Endothelial cell of umbilical vein (primary cell): ENCODE measurements at regions not wholly inside any gene's neighbourhood (a gene's known extent, or its start where the extent isn't known, plus 50 kb on each side); places are given as distances from the start of the nearest gene placed in this dataset.

Source experiments
- BruUV-seq: library from RNA; stranded (reverse); fragments of 400-500 nt; replicated peaks from 2 replicates; lab custom pipeline; 2021; lab: Mats Ljungman, UMichigan
- CTCF ChIA-PET: fragments of 300-600, 350-600 bp; sonication (Branson Sonifier 250); formaldehyde crosslinking; loops from one replicate; lab custom pipeline; 2021; ENCODE audit warnings: antibody characterized with exemption, inconsistent platforms; lab: Charles Lee
- POLR2A ChIA-PET: fragments of 300-600, 350-600 bp; sonication (Branson Sonifier 250); formaldehyde crosslinking; loops from one replicate; lab custom pipeline; 2021; ENCODE audit warnings: antibody characterized with exemption, inconsistent platforms; lab: Charles Lee
- DNase-seq: peaks from one replicate; pipeline ENCODE4 v3.0.0-alpha.2; 2011; ENCODE audit warnings: low read depth, low spot score
- FAIRE-seq: peaks from 2 replicates; lab custom pipeline; 2011; peaks lifted over from hg19 to GRCh38; lab: Jason Lieb, UNC
- H2AFZ ChIP-seq: 2 replicates; pipeline ENCODE4 v1.6.0; 2012; ENCODE audit warnings: low read depth, low read length, control low read depth, inconsistent platforms
- H3K27ac ChIP-seq: 2 replicates; pipeline ENCODE4 v1.5.1; 2011; ENCODE audit warnings: low read depth, mild to moderate bottlenecking, control low read depth, low read length, moderate library complexity; ENCODE audit not compliant: insufficient read depth
- H3K27me3 ChIP-seq, 2 experiments: 2 replicates each; pipeline versions ENCODE4 v1.6.0 to v1.6.1; 2011; ENCODE audit warnings: low read length in 2 of 2, mixed read lengths in 1 of 2; ENCODE audit not compliant: control insufficient read depth in 2 of 2, insufficient read depth in 2 of 2
- H3K36me3 ChIP-seq, 2 experiments: 2 replicates in 1 of 2; 3 replicates in 1 of 2; pipeline ENCODE4 v1.5.1; 2011; ENCODE audit warnings: low read length in 2 of 2, mild to moderate bottlenecking in 1 of 2, moderate library complexity in 1 of 2; ENCODE audit not compliant: control insufficient read depth in 2 of 2, insufficient read depth in 2 of 2; ENCODE audit errors: extremely low read depth in 1 of 2
- H3K4me1 ChIP-seq: 3 replicates; pipeline ENCODE4 v1.5.1; 2011; ENCODE audit warnings: mild to moderate bottlenecking, low read length; ENCODE audit not compliant: control insufficient read depth, insufficient read depth; ENCODE audit errors: extremely low read depth
- H3K4me2 ChIP-seq: 2 replicates; pipeline ENCODE4 v1.6.1; 2011; ENCODE audit warnings: low read length, control low read depth, mixed read lengths; ENCODE audit not compliant: insufficient read depth
- H3K4me3 ChIP-seq, 3 experiments: fragments of 200-600 bp in 1 of 3; sonication (generic), shearing (Covaris generic) in 1 of 3; replicated peaks in 1 of 3; 2 replicates each; pipeline ENCODE4 v1.5.1; 2011 to 2016; ENCODE audit warnings: control low read depth in 3 of 3, low read length in 3 of 3, mild to moderate bottlenecking in 2 of 3, inconsistent platforms in 1 of 3, low read depth in 1 of 3, moderate library complexity in 1 of 3; ENCODE audit not compliant: insufficient read depth in 1 of 3
- H3K79me2 ChIP-seq: 2 replicates; pipeline ENCODE4 v1.6.0; 2012; ENCODE audit warnings: low read length, inconsistent platforms; ENCODE audit not compliant: control insufficient read depth, insufficient read depth
- H3K9ac ChIP-seq: replicated peaks from 2 replicates; pipeline ENCODE3; 2011; ENCODE audit warnings: low read length, control low read depth; ENCODE audit not compliant: insufficient read depth; ENCODE audit errors: extremely low read depth
- H3K9me1 ChIP-seq: replicated peaks from 3 replicates; pipeline ENCODE4 v1.6.0; 2011; ENCODE audit warnings: mild to moderate bottlenecking, low read length; ENCODE audit not compliant: control insufficient read depth, insufficient read depth; ENCODE audit errors: extremely low read depth
- H3K9me3 ChIP-seq: replicated peaks from 2 replicates; pipeline ENCODE4 v1.5.1; 2012; ENCODE audit warnings: low read length, inconsistent platforms; ENCODE audit not compliant: control insufficient read depth, insufficient read depth
- H4K20me1 ChIP-seq: replicated peaks from 2 replicates; pipeline ENCODE3; 2011; ENCODE audit warnings: mild to moderate bottlenecking, low read length; ENCODE audit not compliant: control insufficient read depth, insufficient read depth; ENCODE audit errors: extremely low read depth
- CTCF ChIP-seq, 2 donors: IDR thresholded peaks; 1 replicate in 1 of 2; 2 replicates in 1 of 2; pipeline ENCODE4 v1.5.1; 2011; ENCODE audit warnings: low read length in 2 of 2, mild to moderate bottlenecking in 2 of 2, moderate library complexity in 2 of 2, control low read depth in 1 of 2, inconsistent platforms in 1 of 2, low read depth in 1 of 2; ENCODE audit not compliant: insufficient read depth in 1 of 2; ENCODE audit errors: extremely low read depth in 1 of 2
- EZH2 ChIP-seq: IDR thresholded peaks from 2 replicates; pipeline ENCODE4 v1.6.1; 2012; ENCODE audit warnings: borderline replicate concordance, low read depth, mild to moderate bottlenecking, moderate library complexity, low read length, inconsistent platforms; ENCODE audit not compliant: severe bottlenecking
- FOS ChIP-seq: IDR thresholded peaks from 2 replicates; pipeline ENCODE4 v1.6.1; 2011; ENCODE audit warnings: mild to moderate bottlenecking, low read length, moderate library complexity, borderline replicate concordance; ENCODE audit not compliant: insufficient read depth
- GATA2 ChIP-seq: IDR thresholded peaks from 2 replicates; pipeline ENCODE4 v1.7.0; 2011; ENCODE audit warnings: low read depth, mild to moderate bottlenecking, moderate library complexity, mixed read lengths, low read length; ENCODE audit not compliant: insufficient read length, insufficient read depth
- JUN ChIP-seq: IDR thresholded peaks from 2 replicates; pipeline ENCODE4 v1.6.1; 2011; ENCODE audit warnings: borderline replicate concordance, low read depth; ENCODE audit not compliant: insufficient read length, insufficient read depth
- MYC ChIP-seq: IDR thresholded peaks from one replicate; pipeline ENCODE4 v1.6.1; 2011; ENCODE audit warnings: mild to moderate bottlenecking, low read depth, low read length
- POLR2A ChIP-seq: IDR thresholded peaks from 2 replicates; pipeline ENCODE4 v1.6.1; 2012; ENCODE audit warnings: low read depth, mild to moderate bottlenecking, control low read depth, low read length
- POLR2AphosphoS5 ChIP-seq: IDR thresholded peaks from 2 replicates; pipeline ENCODE4 v1.6.1; 2012; ENCODE audit warnings: low read depth, mild to moderate bottlenecking, control low read depth, low read length, moderate library complexity; ENCODE audit not compliant: insufficient read depth
- dilution Hi-C: fragments of 300-500 bp; cut with MboI; formaldehyde crosslinking; loops from one replicate; pipeline ENCODE4 v1.15.0; 2019; ENCODE audit warnings: low sequenced_read_pairs; ENCODE audit not compliant: extremely low pct_ligation_motif_present
- intact Hi-C: fragments of 100-400 bp; cut with micrococcal nuclease; formaldehyde crosslinking; loops from one replicate; pipeline ENCODE4 v1.10.0; 2022
- TF ChIP-seq, protein P1 (sequence below): IDR thresholded peaks from 2 replicates; pipeline ENCODE4 v1.6.1; 2011; ENCODE audit not compliant: insufficient read depth, insufficient read length

- H3K36me3 ChIP-seq: no peaks in the 10 kb centered on the region
- H3K79me2 ChIP-seq: no peaks in the 10 kb centered on the region
- H4K20me1 ChIP-seq: no peaks in the 10 kb centered on the region
- H3K9me1 ChIP-seq: no peaks in the 10 kb centered on the region
- H3K4me2 ChIP-seq: no peak overlapping the region
- H3K27ac ChIP-seq: no peak overlapping the region
- intact Hi-C loops (no loop called here), dilution Hi-C loops (no loop called here)
- FAIRE-seq: no peak
- no peak for DNase-seq
- H3K4me1 ChIP-seq: no peaks in the 10 kb centered on the region
- no peak for TF ChIP-seq POLR2AphosphoS5
- no peak overlapping the region for H3K9ac ChIP-seq
- no peak overlapping the region for H3K4me3 ChIP-seq
- H3K27me3 ChIP-seq: peaks cover 8 to 11% of the 10 kb centered on the region in 2 experiments
- POLR2A ChIA-PET: no interaction called here
- CTCF ChIA-PET: interaction anchor here (0.9 to 2.1 kb wide), 6 partner anchors 13 to 163 kb away, joined by 3 to 12 read pairs (median 4); no protein-coding TSS in a partner anchor
- BruUV-seq: no TSS peak
- H2AFZ ChIP-seq: no peak overlapping the region
- H3K9me3 ChIP-seq: no peaks in the 10 kb centered on the region
Measured at GRCh38 chr1:117697220-117697781, 91.5 kb downstream of the TENT5C start.

DNA sequence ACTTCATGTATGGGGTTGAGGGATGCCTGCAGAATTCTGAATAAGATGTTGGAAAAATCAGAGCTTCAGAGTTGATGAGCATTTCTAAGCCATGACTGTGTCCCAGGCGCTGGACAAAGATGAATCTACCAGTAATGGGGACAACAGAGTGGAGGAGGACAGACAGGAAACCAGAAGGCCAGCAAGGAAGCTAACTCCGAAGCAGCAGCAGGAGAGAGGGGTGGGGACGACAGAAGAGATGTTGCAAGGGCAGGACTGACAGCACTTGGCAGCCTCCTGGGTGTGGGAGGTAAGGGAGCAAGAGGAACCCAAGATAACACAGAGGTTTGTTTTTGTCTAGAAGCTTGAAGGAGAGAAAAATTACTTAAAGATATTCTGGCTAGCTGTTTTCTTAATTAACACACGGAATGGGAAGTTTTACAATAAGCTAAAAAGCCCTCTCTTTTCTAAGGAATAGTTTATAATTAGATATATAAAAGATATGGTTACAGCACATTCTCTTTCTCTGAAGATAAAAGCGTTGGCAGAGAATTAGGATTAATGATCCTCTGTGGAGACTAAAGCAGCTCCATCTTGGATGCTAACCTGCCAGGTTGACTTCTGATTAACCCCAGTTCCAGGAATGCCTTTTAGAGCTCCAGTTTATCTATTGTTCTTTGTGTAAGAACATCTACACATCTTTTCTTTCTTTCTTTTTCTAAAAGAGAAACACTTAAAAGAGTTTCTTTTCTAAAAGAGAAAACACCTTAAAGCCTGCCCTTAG lies 92.7 kb downstream of the TENT5C start:
- Histone ChIP-seq H3K79me2 (no peaks in the 10 kb centered on the region), H3K9ac (no peak overlapping the region), H2AFZ (no peak overlapping the region), H3K4me2 (no peak overlapping the region), H3K36me3 (no peaks in the 10 kb centered on the region), H3K9me1 (no peaks in the 10 kb centered on the region), H3K4me3 (no peak overlapping the region), H3K27ac (no peak overlapping the region), H3K27me3 (peaks cover 9 to 11% of the 10 kb centered on the region in 2 experiments), H4K20me1 (no peaks in the 10 kb centered on the region), H3K4me1 (no peaks in the 10 kb centered on the region), H3K9me3 (no peaks in the 10 kb centered on the region)
- no TSS peak for BruUV-seq
- FAIRE-seq (no peak), DNase-seq (no peak)
- POLR2A ChIA-PET: no interaction called here
- CTCF ChIA-PET: interaction anchor here (1.5 kb wide), 1 partner anchor 55 kb away, joined by 4 read pairs; no protein-coding TSS in a partner anchor
- dilution Hi-C loops (no loop called here), intact Hi-C loops (no loop called here)
- TF ChIP-seq POLR2A (no peak), FOS (no peak), JUN (no peak), EZH2 (no peak), GATA2 (no peak), POLR2AphosphoS5 (no peak), MYC (no peak), CTCF (IDR thresholded peaks at IDR 0.05; ENCODE audit: extremely low read depth in 1 of 2, insufficient read depth in 1 of 2, low read depth in 1 of 2, low read length in 2 of 2) (no peak)
- TF ChIP-seq, protein P1, sequence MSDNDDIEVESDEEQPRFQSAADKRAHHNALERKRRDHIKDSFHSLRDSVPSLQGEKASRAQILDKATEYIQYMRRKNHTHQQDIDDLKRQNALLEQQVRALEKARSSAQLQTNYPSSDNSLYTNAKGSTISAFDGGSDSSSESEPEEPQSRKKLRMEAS: no peak
